NCI-H1417 (cell line): ENCODE measurements at regions not wholly inside any gene's neighbourhood (a gene's known extent, or its start where the extent isn't known, plus 50 kb on each side); places are given as distances from the start of the nearest gene placed in this dataset.
"Not testable (repeated sequence)": the region's sequence is repeated elsewhere in the genome, so short reads cannot be mapped to it uniquely, and the experiment has no call there.

ENCODE experiments used
- DNase-seq, 3 experiments: peaks; one replicate each; lab custom pipeline; 2025; lab: John Stamatoyannopoulos, UW

GRCh38 chr6:78666764-78667163 is 200.6 kb upstream of the IRAK1BP1 start:
- DNase-seq, result no peak

- DNase-seq, result no peak
Observed at GRCh38 chr6:78670156-78670555, 197.2 kb upstream of the IRAK1BP1 start.

GRCh38 chr6:78670802-78671201 is 196.5 kb upstream of the IRAK1BP1 start:
- no peak for DNase-seq

GRCh38 chr6:78676069-78677007 is 191.0 kb upstream of the IRAK1BP1 start:
- not testable (repeated sequence) for DNase-seq

- DNase-seq, result no peak
Observed at GRCh38 chr6:78688668-78689067, 178.7 kb upstream of the IRAK1BP1 start.

GRCh38 chr6:78693835-78694234 is 173.5 kb upstream of the IRAK1BP1 start:
- no peak for DNase-seq

GRCh38 chr6:78694628-78695027 is 172.7 kb upstream of the IRAK1BP1 start:
- not testable (repeated sequence) for DNase-seq

- DNase-seq, result no peak
Observed at GRCh38 chr6:78700991-78701390, 166.4 kb upstream of the IRAK1BP1 start.

- DNase-seq, result no peak
Observed at GRCh38 chr6:78701407-78701806, 165.9 kb upstream of the IRAK1BP1 start.

GRCh38 chr6:78709021-78709420 is 158.3 kb upstream of the IRAK1BP1 start:
- no peak for DNase-seq

GRCh38 chr6:78713564-78713963 is 153.8 kb upstream of the IRAK1BP1 start:
- DNase-seq, result no peak

GRCh38 chr6:78744144-78744543 is 123.2 kb upstream of the IRAK1BP1 start:
- no peak for DNase-seq

GRCh38 chr6:78746457-78746856 is 120.9 kb upstream of the IRAK1BP1 start:
- DNase-seq, result no peak

- DNase-seq, result no peak
Observed at GRCh38 chr6:78749326-78749725, 118.0 kb upstream of the IRAK1BP1 start.

GRCh38 chr6:78758297-78758798 is 109.0 kb upstream of the IRAK1BP1 start:
- not testable (repeated sequence) for DNase-seq

- no peak for DNase-seq
Observed at GRCh38 chr6:78768271-78768670, 99.1 kb upstream of the IRAK1BP1 start.

GRCh38 chr6:78770765-78771164 is 96.6 kb upstream of the IRAK1BP1 start:
- no peak for DNase-seq

GRCh38 chr6:78771586-78771985 is 95.8 kb upstream of the IRAK1BP1 start:
- DNase-seq, result no peak

- DNase-seq, result no peak
Observed at GRCh38 chr6:78781001-78781400, 86.3 kb upstream of the IRAK1BP1 start.

- not testable (repeated sequence) for DNase-seq
Observed at GRCh38 chr6:78783366-78783765, 84.0 kb upstream of the IRAK1BP1 start.

- DNase-seq, result no peak
Observed at GRCh38 chr6:78797270-78797669, 70.1 kb upstream of the IRAK1BP1 start.

GRCh38 chr6:78799682-78800081 is 67.7 kb upstream of the IRAK1BP1 start:
- no peak for DNase-seq

GRCh38 chr6:78806792-78807191 is 60.6 kb upstream of the IRAK1BP1 start:
- not testable (repeated sequence) for DNase-seq
